ENCODE measurements at regions not wholly inside any gene's neighbourhood (a gene's known extent, or its start where the extent isn't known, plus 50 kb on each side); places are given as distances from the start of the nearest gene placed in this dataset.
"Not testable (repeated sequence)": the region's sequence is repeated elsewhere in the genome, so short reads cannot be mapped to it uniquely, and the experiment has no call there.

GRCh38 chr6:112477125-112477524, 130.0 kb downstream of the RFPL4B start:
- Histone ChIP-seq H3K4me1 (ENCODE audit: insufficient read depth, low read length) (no peaks in the 10 kb centered on the region), H3K4me3 (ENCODE audit: low read length) (no peak overlapping the region), H3K27me3 (ENCODE audit: insufficient read depth, low read length) (no peaks in the 10 kb centered on the region)

GRCh38 chr6:112478036-112478435, 130.9 kb downstream of the RFPL4B start:
- peaks cover 5% of the 10 kb centered on the region for H3K9me3 ChIP-seq (ENCODE audit: low read depth, low read length)

More at GRCh38 chr6:112477125-112477524, 130.0 kb downstream of the RFPL4B start:
- peaks cover 5% of the 10 kb centered on the region for H3K9me3 ChIP-seq (ENCODE audit: low read depth, low read length)

GRCh38 chr6:112479975-112480374, 132.8 kb downstream of the RFPL4B start:
- not testable (repeated sequence) for H3K9me3 ChIP-seq (ENCODE audit: low read depth, low read length); H3K4me1 ChIP-seq (ENCODE audit: insufficient read depth, low read length); H3K27me3 ChIP-seq (ENCODE audit: insufficient read depth, low read length); H3K4me3 ChIP-seq (ENCODE audit: low read length)

More at GRCh38 chr6:112478036-112478435, 130.9 kb downstream of the RFPL4B start:
- Histone ChIP-seq H3K4me1 (ENCODE audit: insufficient read depth, low read length) (no peaks in the 10 kb centered on the region), H3K4me3 (ENCODE audit: low read length) (no peak overlapping the region), H3K27me3 (ENCODE audit: insufficient read depth, low read length) (no peaks in the 10 kb centered on the region)

- Histone ChIP-seq H3K4me1 (ENCODE audit: insufficient read depth, low read length) (no peaks in the 10 kb centered on the region), H3K9me3 (ENCODE audit: low read depth, low read length) (peaks cover 5% of the 10 kb centered on the region), H3K4me3 (ENCODE audit: low read length) (no peak overlapping the region), H3K27me3 (ENCODE audit: insufficient read depth, low read length) (no peaks in the 10 kb centered on the region)
Measured at GRCh38 chr6:112480553-112480952, 133.4 kb downstream of the RFPL4B start.

- Histone ChIP-seq H3K27me3 (ENCODE audit: insufficient read depth, low read length) (no peaks in the 10 kb centered on the region), H3K4me1 (ENCODE audit: insufficient read depth, low read length) (no peaks in the 10 kb centered on the region), H3K4me3 (ENCODE audit: low read length) (no peak overlapping the region), H3K9me3 (ENCODE audit: low read depth, low read length) (peaks cover 5% of the 10 kb centered on the region)
Measured at GRCh38 chr6:112481211-112481610, 134.1 kb downstream of the RFPL4B start.

GRCh38 chr6:112482373-112482772, 135.2 kb downstream of the RFPL4B start:
- Histone ChIP-seq H3K9me3 (ENCODE audit: low read depth, low read length) (peaks cover 5% of the 10 kb centered on the region), H3K27me3 (ENCODE audit: insufficient read depth, low read length) (no peaks in the 10 kb centered on the region)

GRCh38 chr6:112485120-112485826, 138.1 kb downstream of the RFPL4B start:
- Histone ChIP-seq H3K4me1 (ENCODE audit: insufficient read depth, low read length) (no peaks in the 10 kb centered on the region), H3K9me3 (ENCODE audit: low read depth, low read length) (peaks cover 5% of the 10 kb centered on the region), H3K27me3 (ENCODE audit: insufficient read depth, low read length) (no peaks in the 10 kb centered on the region), H3K4me3 (ENCODE audit: low read length) (no peak overlapping the region)

More at GRCh38 chr6:112482373-112482772, 135.2 kb downstream of the RFPL4B start:
- Histone ChIP-seq H3K4me3 (ENCODE audit: low read length) (no peak overlapping the region), H3K4me1 (ENCODE audit: insufficient read depth, low read length) (no peaks in the 10 kb centered on the region)

- Histone ChIP-seq H3K4me3 (ENCODE audit: low read length) (no peak overlapping the region), H3K27me3 (ENCODE audit: insufficient read depth, low read length) (no peaks in the 10 kb centered on the region), H3K9me3 (ENCODE audit: low read depth, low read length) (peaks cover 5% of the 10 kb centered on the region), H3K4me1 (ENCODE audit: insufficient read depth, low read length) (no peaks in the 10 kb centered on the region)
Measured at GRCh38 chr6:112485827-112486212, 138.7 kb downstream of the RFPL4B start.

GRCh38 chr6:112486454-112486853, 139.3 kb downstream of the RFPL4B start:
- no peak overlapping the region for H3K4me3 ChIP-seq (ENCODE audit: low read length)
- H3K9me3 ChIP-seq (ENCODE audit: low read depth, low read length): peaks cover under 1% of the 10 kb centered on the region
- H3K27me3 ChIP-seq (ENCODE audit: insufficient read depth, low read length): no peaks in the 10 kb centered on the region
- H3K4me1 ChIP-seq (ENCODE audit: insufficient read depth, low read length): no peaks in the 10 kb centered on the region

GRCh38 chr6:112488238-112488637, 141.1 kb downstream of the RFPL4B start:
- Histone ChIP-seq H3K9me3 (ENCODE audit: low read depth, low read length) (no peaks in the 10 kb centered on the region), H3K4me1 (ENCODE audit: insufficient read depth, low read length) (no peaks in the 10 kb centered on the region), H3K4me3 (ENCODE audit: low read length) (no peak overlapping the region), H3K27me3 (ENCODE audit: insufficient read depth, low read length) (no peaks in the 10 kb centered on the region)

- Histone ChIP-seq H3K4me3 (ENCODE audit: low read length) (no peak overlapping the region), H3K27me3 (ENCODE audit: insufficient read depth, low read length) (no peaks in the 10 kb centered on the region), H3K9me3 (ENCODE audit: low read depth, low read length) (no peaks in the 10 kb centered on the region), H3K4me1 (ENCODE audit: insufficient read depth, low read length) (no peaks in the 10 kb centered on the region)
Measured at GRCh38 chr6:112501705-112502104, 154.6 kb downstream of the RFPL4B start.

GRCh38 chr6:112502351-112503090, 155.4 kb downstream of the RFPL4B start:
- H3K9me3 ChIP-seq (ENCODE audit: low read depth, low read length): no peaks in the 10 kb centered on the region
- no peaks in the 10 kb centered on the region for H3K27me3 ChIP-seq (ENCODE audit: insufficient read depth, low read length)
- H3K4me1 ChIP-seq (ENCODE audit: insufficient read depth, low read length): no peaks in the 10 kb centered on the region
- H3K4me3 ChIP-seq (ENCODE audit: low read length): no peak overlapping the region

- Histone ChIP-seq H3K4me1 (ENCODE audit: insufficient read depth, low read length) (no peaks in the 10 kb centered on the region), H3K27me3 (ENCODE audit: insufficient read depth, low read length) (no peaks in the 10 kb centered on the region), H3K9me3 (ENCODE audit: low read depth, low read length) (no peaks in the 10 kb centered on the region), H3K4me3 (ENCODE audit: low read length) (no peak overlapping the region)
Measured at GRCh38 chr6:112503091-112503596, 156.0 kb downstream of the RFPL4B start.

- Histone ChIP-seq H3K9me3 (ENCODE audit: low read depth, low read length) (no peaks in the 10 kb centered on the region), H3K4me1 (ENCODE audit: insufficient read depth, low read length) (no peaks in the 10 kb centered on the region), H3K4me3 (ENCODE audit: low read length) (no peak overlapping the region), H3K27me3 (ENCODE audit: insufficient read depth, low read length) (no peaks in the 10 kb centered on the region)
Measured at GRCh38 chr6:112504621-112505020, 157.5 kb downstream of the RFPL4B start.

- Histone ChIP-seq H3K9me3 (ENCODE audit: low read depth, low read length) (no peaks in the 10 kb centered on the region), H3K27me3 (ENCODE audit: insufficient read depth, low read length) (no peaks in the 10 kb centered on the region), H3K4me1 (ENCODE audit: insufficient read depth, low read length) (no peaks in the 10 kb centered on the region), H3K4me3 (ENCODE audit: low read length) (no peak overlapping the region)
Measured at GRCh38 chr6:112511441-112511840, 164.3 kb downstream of the RFPL4B start.
